Suprapubic skin (tissue), 4 donors: ENCODE measurements at regions not wholly inside any gene's neighbourhood (a gene's known extent, or its start where the extent isn't known, plus 50 kb on each side); places are given as distances from the start of the nearest gene placed in this dataset.
"Not testable (repeated sequence)": the region's sequence is repeated elsewhere in the genome, so short reads cannot be mapped to it uniquely, and the experiment has no call there.

Experiments
- EP300 ChIP-seq: sonication (generic); formaldehyde crosslinking; IDR thresholded peaks from one replicate; pipeline ENCODE4 v1.6.1; 2017; ENCODE audit warnings: antibody characterized with exemption
- POLR2A ChIP-seq, 2 donors: fragments of 450-650 bp; IDR thresholded peaks; one replicate each; pipeline ENCODE4 v1.6.1; 2017; ENCODE audit warnings: antibody characterized with exemption in 2 of 2, mild to moderate bottlenecking in 2 of 2, moderate library complexity in 2 of 2
- POLR2AphosphoS5 ChIP-seq, 3 donors: sonication (generic); formaldehyde crosslinking; IDR thresholded peaks; one replicate each; pipeline ENCODE4 v1.6.1; 2017; ENCODE audit warnings: antibody characterized with exemption in 3 of 3
- TF ChIP-seq, protein P1 (sequence below), 2 donors: fragments of 200-600 bp in 1 of 2; fragments of 450-650 bp in 1 of 2; sonication (generic) in 1 of 2; IDR thresholded peaks; one replicate each; pipeline ENCODE4 v1.5.1; 2016 to 2019; ENCODE audit warnings: antibody characterized with exemption in 2 of 2, mild to moderate bottlenecking in 1 of 2, moderate library complexity in 1 of 2

DNA sequence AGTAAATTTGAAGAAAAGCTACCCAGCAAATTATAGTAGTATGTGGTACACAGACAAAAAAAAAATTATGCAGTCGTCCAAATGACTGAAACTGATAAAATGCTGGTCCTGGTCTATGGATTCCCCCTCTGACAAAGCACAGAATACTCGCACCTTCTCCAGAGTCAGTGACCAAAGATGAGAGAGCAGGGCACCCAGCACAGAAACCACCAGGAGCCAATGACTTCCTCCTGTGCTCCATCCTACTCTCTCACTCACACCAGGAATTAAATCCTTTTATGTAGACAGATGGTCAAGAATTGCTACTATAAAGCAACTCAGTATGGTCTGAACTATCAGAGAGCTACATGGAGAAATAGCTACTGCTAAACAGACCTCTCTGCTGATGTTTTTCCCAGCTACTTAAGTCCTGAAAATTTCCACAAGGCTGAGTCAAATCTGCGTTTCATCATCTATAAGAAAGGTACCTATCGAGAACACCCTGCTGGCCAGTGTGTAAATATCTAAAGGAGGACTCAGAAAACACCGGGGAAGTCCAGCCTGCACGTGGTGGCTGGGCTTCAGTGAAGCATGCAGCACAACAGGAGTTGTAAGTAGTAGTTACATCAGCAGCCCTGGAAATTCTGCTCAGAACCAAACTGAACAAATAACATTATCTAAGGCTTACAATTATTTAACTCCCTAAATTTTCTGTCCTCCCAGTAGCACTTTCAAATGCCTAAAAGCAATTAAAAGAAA, 118.1 kb upstream of the OR4F16 start:
- TF ChIP-seq, protein P1, sequence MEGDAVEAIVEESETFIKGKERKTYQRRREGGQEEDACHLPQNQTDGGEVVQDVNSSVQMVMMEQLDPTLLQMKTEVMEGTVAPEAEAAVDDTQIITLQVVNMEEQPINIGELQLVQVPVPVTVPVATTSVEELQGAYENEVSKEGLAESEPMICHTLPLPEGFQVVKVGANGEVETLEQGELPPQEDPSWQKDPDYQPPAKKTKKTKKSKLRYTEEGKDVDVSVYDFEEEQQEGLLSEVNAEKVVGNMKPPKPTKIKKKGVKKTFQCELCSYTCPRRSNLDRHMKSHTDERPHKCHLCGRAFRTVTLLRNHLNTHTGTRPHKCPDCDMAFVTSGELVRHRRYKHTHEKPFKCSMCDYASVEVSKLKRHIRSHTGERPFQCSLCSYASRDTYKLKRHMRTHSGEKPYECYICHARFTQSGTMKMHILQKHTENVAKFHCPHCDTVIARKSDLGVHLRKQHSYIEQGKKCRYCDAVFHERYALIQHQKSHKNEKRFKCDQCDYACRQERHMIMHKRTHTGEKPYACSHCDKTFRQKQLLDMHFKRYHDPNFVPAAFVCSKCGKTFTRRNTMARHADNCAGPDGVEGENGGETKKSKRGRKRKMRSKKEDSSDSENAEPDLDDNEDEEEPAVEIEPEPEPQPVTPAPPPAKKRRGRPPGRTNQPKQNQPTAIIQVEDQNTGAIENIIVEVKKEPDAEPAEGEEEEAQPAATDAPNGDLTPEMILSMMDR (IDR thresholded peaks at IDR 0.05): not testable (repeated sequence)
- not testable (repeated sequence) for TF ChIP-seq POLR2A (IDR thresholded peaks at IDR 0.05); EP300; POLR2AphosphoS5 (IDR thresholded peaks at IDR 0.05)
